ENCODE measurements at regions not wholly inside any gene's neighbourhood (a gene's known extent, or its start where the extent isn't known, plus 50 kb on each side); places are given as distances from the start of the nearest gene placed in this dataset.

GRCh38 chr4:19119904-19120560 is 1098.5 kb upstream of the LCORL start:
- no peak for TF ChIP-seq POLR2A (IDR thresholded peaks at IDR 0.05)
- no peak for TF ChIP-seq CTCF (IDR thresholded peaks at IDR 0.05)
- H3K27ac ChIP-seq: no peak overlapping the region
- 70 to 80% (median 77%) methylated on average over 3 of the region's 3 CpGs for WGBS, 4 donors
- DNase-seq (no peak), ATAC-seq (no peak)
- H3K27me3 ChIP-seq: no peaks in the 10 kb centered on the region
- intact Hi-C loops (cut with DNase I): no loop called here
- H3K4me1 ChIP-seq: no peaks in the 10 kb centered on the region
- no peak overlapping the region for H3K4me3 ChIP-seq
- no peaks in the 10 kb centered on the region for H3K36me3 ChIP-seq
- H3K9me3 ChIP-seq: no peaks in the 10 kb centered on the region

GRCh38 chr4:19117022-19117421 is 1095.5 kb upstream of the LCORL start:
- DNase-seq: no peak
- Histone ChIP-seq H3K27me3 (no peaks in the 10 kb centered on the region), H3K36me3 (no peaks in the 10 kb centered on the region), H3K4me1 (no peaks in the 10 kb centered on the region), H3K27ac (no peak overlapping the region), H3K4me3 (no peak overlapping the region), H3K9me3 (no peaks in the 10 kb centered on the region)
- intact Hi-C loops (cut with DNase I): no loop called here
- WGBS, 4 donors: 74 to 80% (median 78%) methylated on average over 2 of the region's 2 CpGs
- no peak for ATAC-seq
- TF ChIP-seq POLR2A (IDR thresholded peaks at IDR 0.05): no peak
- no peak for TF ChIP-seq CTCF (IDR thresholded peaks at IDR 0.05)

- no peak overlapping the region for H3K4me3 ChIP-seq
Measured at GRCh38 chr4:19104176-19104575, 1082.6 kb upstream of the LCORL start.

GRCh38 chr4:19095491-19096046 is 1074.0 kb upstream of the LCORL start:
- WGBS, 4 donors: 62 to 72% (median 70%) methylated on average over 5 of the region's 5 CpGs
- TF ChIP-seq POLR2A (IDR thresholded peaks at IDR 0.05): no peak
- no peak for TF ChIP-seq CTCF (IDR thresholded peaks at IDR 0.05)
- Histone ChIP-seq H3K27ac (no peak overlapping the region), H3K4me1 (no peaks in the 10 kb centered on the region), H3K9me3 (peaks cover 0 to 3% (median 0%) of the 10 kb centered on the region in 12 donors), H3K36me3 (no peaks in the 10 kb centered on the region), H3K27me3 (no peaks in the 10 kb centered on the region), H3K4me3 (no peak overlapping the region)
- intact Hi-C loops (cut with DNase I): no loop called here
- no peak for ATAC-seq
- no peak for DNase-seq

More at GRCh38 chr4:19104176-19104575, 1082.6 kb upstream of the LCORL start:
- ATAC-seq (no peak), DNase-seq (no peak)
- no peak for TF ChIP-seq POLR2A (IDR thresholded peaks at IDR 0.05)
- no peak for TF ChIP-seq CTCF (IDR thresholded peaks at IDR 0.05)
- 84 to 87% (median 86%) methylated on average over 4 of the region's 4 CpGs for WGBS, 4 donors
- no peaks in the 10 kb centered on the region for H3K27me3 ChIP-seq
- H3K4me1 ChIP-seq: no peaks in the 10 kb centered on the region
- no peaks in the 10 kb centered on the region for H3K36me3 ChIP-seq
- H3K9me3 ChIP-seq: peaks cover 0 to 2% (median 0%) of the 10 kb centered on the region in 12 donors
- intact Hi-C loops (cut with DNase I): no loop called here
- H3K27ac ChIP-seq: no peak overlapping the region

Measured in heart left ventricle (tissue), 16 donors.